IPS DF 6.9 (cell line): ENCODE measurements at regions not wholly inside any gene's neighbourhood (a gene's known extent, or its start where the extent isn't known, plus 50 kb on each side); places are given as distances from the start of the nearest gene placed in this dataset.

Experiments used
- DNase-seq: peaks from one replicate; pipeline ENCODE4 v3.0.0-alpha.2; 2013; ENCODE audit warnings: low read depth, low spot score
- H3K27ac ChIP-seq: one replicate; pipeline ENCODE4 v1.5.1; 2013; ENCODE audit warnings: low read length, control low read depth
- H3K27me3 ChIP-seq: 2 replicates; pipeline ENCODE4 v1.6.1; 2013; ENCODE audit warnings: mild to moderate bottlenecking, low read length; ENCODE audit not compliant: control insufficient read depth, insufficient read depth
- H3K36me3 ChIP-seq: 2 replicates; pipeline ENCODE4 v1.6.1; 2013; ENCODE audit warnings: low read length; ENCODE audit not compliant: control insufficient read depth, insufficient read depth
- H3K4me1 ChIP-seq: 2 replicates; pipeline ENCODE4 v1.6.1; 2013; ENCODE audit warnings: low read length; ENCODE audit not compliant: control insufficient read depth, insufficient read depth
- H3K4me3 ChIP-seq: 2 replicates; pipeline ENCODE4 v1.5.1; 2013; ENCODE audit warnings: mild to moderate bottlenecking, low read length
- H3K9me3 ChIP-seq: 2 replicates; pipeline ENCODE4 v1.6.1; 2013; ENCODE audit warnings: low read length, inconsistent platforms; ENCODE audit not compliant: control insufficient read depth, insufficient read depth
- whole genome bisulfite sequencing: extraction: QIAGEN DNeasy Blood & Tissue Kit; methylation state at CpG from one replicate; pipeline ENCODE4 v1.1.7; 2013; ENCODE audit warnings: mixed read lengths, missing lambda C conversion rate; ENCODE audit not compliant: insufficient read length, insufficient coverage; 5-methylcytosine and 5-hydroxymethylcytosine counted together

DNA sequence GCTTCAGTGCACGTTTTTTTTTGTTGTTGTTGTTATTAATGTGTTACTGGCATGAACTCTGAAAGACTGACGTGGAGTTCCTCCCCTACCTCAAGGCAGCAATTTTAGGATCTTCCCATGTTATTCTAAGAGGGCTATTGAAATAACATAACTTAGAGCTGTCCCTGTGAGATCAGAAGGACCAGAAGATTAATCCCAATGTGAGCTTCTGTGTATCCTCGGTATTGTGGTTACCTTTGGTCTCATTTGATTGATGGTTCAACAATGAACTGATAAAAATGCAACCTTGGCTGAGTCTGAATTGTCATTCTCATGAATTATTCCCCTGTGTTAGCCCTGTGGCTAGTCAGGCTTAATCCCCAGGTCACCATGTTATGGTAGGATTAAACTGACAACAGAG lies 394.1 kb downstream of the TRIB2 start:
- Histone ChIP-seq H3K27ac (no peak overlapping the region), H3K4me3 (no peak overlapping the region), H3K36me3 (no peaks in the 10 kb centered on the region), H3K27me3 (no peaks in the 10 kb centered on the region), H3K4me1 (no peaks in the 10 kb centered on the region), H3K9me3 (no peaks in the 10 kb centered on the region)
- WGBS = no CpG with 5 or more reads among the region's 3 CpGs
- DNase-seq = no peak

DNA sequence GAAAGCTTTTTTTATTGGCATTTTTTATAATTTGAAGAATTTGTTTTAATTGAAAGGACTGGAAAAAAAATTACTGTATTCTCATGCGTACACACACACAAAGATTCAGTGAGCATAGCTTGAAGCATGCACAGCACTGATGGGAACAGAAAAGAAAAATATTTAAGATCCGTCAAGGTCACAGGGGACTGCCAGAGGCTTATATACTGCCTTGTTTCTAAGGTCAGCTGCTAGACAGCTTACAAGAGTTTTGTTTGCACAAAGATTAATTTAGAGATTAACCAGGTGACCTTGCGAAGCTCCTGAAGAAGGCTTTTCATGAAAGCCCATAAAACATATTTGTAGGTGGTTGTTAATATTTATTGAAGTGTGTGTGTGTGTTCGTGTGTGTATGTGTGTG lies 396.3 kb downstream of the TRIB2 start:
- no peaks in the 10 kb centered on the region for H3K4me1 ChIP-seq
- H3K27ac ChIP-seq = no peak overlapping the region
- H3K4me3 ChIP-seq = no peak overlapping the region
- no peak for DNase-seq
- H3K27me3 ChIP-seq = no peaks in the 10 kb centered on the region
- H3K36me3 ChIP-seq = no peaks in the 10 kb centered on the region
- no CpG with 5 or more reads among the region's 4 CpGs for WGBS
- no peaks in the 10 kb centered on the region for H3K9me3 ChIP-seq

DNA sequence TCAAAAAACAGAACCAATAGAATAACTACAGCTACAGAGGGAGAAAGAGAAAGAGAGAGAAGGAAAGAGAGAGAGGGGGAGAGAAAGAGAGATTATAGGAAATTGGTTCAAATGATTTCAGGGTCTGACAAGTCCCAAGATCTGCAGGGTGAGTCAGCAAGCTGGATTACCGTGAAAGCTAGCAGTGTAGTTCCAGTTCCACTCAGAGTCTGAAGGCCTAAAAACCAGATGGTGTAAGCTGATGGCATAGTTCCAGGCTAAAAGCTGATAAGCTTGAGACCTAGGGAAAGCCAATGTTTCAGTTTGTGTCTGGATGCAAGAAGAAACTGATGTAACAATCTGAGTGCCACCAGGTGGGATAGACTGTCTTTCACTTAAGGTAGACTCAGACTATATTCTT lies 397.7 kb downstream of the TRIB2 start:
- no peaks in the 10 kb centered on the region for H3K36me3 ChIP-seq
- no peaks in the 10 kb centered on the region for H3K4me1 ChIP-seq
- no peaks in the 10 kb centered on the region for H3K9me3 ChIP-seq
- no CpG with 5 or more reads among the region's 1 CpG for WGBS
- no peak for DNase-seq
- H3K4me3 ChIP-seq = no peak overlapping the region
- no peaks in the 10 kb centered on the region for H3K27me3 ChIP-seq
- no peak overlapping the region for H3K27ac ChIP-seq

DNA sequence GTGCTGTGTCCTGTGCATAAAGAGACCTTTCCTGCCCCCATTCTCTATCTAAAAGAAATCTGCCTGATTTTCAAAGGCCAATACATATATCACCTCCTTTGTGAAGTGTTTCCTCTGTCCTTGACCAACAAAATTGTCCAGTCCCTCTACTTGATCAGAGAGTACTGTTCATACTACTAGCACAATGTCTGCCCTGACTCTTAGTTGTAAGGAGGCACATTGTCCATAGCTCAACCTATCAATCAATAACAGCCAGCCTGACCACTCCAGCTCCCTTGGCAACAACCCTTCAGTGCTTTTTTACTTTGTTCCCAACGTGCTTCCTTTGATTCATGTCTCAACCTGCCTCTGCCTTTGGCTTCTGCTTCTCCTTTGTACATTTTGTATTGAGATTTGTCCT lies 398.9 kb downstream of the TRIB2 start:
- DNase-seq = no peak
- H3K36me3 ChIP-seq = no peaks in the 10 kb centered on the region
- no CpG with 5 or more reads among the region's 1 CpG for WGBS
- no peak overlapping the region for H3K27ac ChIP-seq
- no peaks in the 10 kb centered on the region for H3K9me3 ChIP-seq
- H3K4me1 ChIP-seq = no peaks in the 10 kb centered on the region
- H3K4me3 ChIP-seq = no peak overlapping the region
- H3K27me3 ChIP-seq = no peaks in the 10 kb centered on the region

DNA sequence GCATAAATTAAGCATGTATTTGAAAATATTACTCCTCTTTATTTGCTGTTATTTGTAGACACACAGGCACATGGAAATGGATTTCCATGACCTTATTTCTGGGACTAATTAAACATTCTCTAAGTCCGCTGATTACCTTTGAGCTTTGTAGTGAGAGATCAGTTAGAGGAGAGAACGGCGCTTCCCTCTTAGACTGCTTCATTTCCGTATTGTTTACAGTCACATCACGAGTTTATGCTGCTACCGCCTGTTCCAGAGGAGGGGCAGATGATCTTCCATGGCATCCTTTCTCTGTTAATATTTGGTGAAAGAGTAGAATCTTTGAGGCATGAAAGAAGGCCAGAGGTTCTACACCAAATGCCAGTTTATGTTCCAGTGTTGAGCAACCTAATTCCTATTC lies 404.4 kb downstream of the TRIB2 start:
- H3K4me1 ChIP-seq = no peaks in the 10 kb centered on the region

DNA sequence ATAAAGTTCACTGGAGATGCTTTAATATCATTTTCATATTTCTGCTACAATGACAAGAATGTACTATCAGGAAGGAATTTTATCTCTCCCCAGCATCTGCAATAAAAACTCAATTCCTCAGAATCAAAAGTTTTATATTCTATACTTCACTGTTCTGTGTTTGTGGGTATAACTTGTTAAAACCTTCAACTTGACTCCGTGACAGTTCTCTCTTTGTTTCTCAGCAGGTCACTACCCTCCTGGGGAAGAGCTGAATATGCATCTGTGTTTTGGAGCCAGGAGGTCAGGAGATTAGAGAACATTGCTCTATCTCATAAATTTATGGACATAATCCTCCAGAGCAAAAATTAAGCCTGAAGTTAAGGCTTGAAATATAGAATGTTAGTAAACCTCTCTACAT lies 411.4 kb downstream of the TRIB2 start:
- Histone ChIP-seq H3K4me3 (no peak overlapping the region), H3K27me3 (no peaks in the 10 kb centered on the region), H3K36me3 (no peaks in the 10 kb centered on the region), H3K9me3 (0 out of 2 replicates have a peak, but pooled peaks cover 1% of the 10 kb centered on the region), H3K27ac (no peak overlapping the region), H3K4me1 (no peaks in the 10 kb centered on the region)
- DNase-seq = no peak
- no CpG with 5 or more reads among the region's 1 CpG for whole genome bisulfite sequencing

More for the DNA sequence above, 404.4 kb downstream of the TRIB2 start:
- no peak overlapping the region for H3K4me3 ChIP-seq
- no peaks in the 10 kb centered on the region for H3K9me3 ChIP-seq
- no peaks in the 10 kb centered on the region for H3K27me3 ChIP-seq
- no peaks in the 10 kb centered on the region for H3K36me3 ChIP-seq
- DNase-seq = no peak
- no CpG with 5 or more reads among the region's 6 CpGs for WGBS
- H3K27ac ChIP-seq = no peak overlapping the region

DNA sequence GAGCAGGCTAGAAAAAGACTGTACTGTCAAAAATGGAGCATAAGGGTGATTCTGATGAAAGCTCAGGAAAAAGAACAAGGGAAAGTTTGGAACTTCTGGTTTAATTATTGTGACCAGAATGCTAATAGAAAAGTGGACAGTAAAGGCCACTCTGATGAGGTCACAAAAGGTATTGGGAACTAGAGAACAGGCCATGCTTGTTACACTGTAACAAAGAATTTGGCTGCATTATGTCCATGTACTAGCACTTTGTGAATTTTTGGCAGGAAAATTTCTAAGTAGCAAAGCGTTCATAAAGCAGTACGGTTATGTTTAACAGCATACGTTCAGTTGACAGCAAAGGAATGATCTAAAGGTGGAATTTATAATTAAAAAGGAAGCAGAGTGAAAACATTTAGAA lies 418.6 kb downstream of the TRIB2 start:
- H3K9me3 ChIP-seq = 0 out of 2 replicates have a peak, but pooled peaks cover under 1% of the 10 kb centered on the region
- H3K36me3 ChIP-seq = no peaks in the 10 kb centered on the region
- no peaks in the 10 kb centered on the region for H3K27me3 ChIP-seq
- H3K27ac ChIP-seq = no peak overlapping the region
- no peaks in the 10 kb centered on the region for H3K4me1 ChIP-seq
- WGBS = no CpG with 5 or more reads among the region's 3 CpGs
- DNase-seq = no peak
- no peak overlapping the region for H3K4me3 ChIP-seq

DNA sequence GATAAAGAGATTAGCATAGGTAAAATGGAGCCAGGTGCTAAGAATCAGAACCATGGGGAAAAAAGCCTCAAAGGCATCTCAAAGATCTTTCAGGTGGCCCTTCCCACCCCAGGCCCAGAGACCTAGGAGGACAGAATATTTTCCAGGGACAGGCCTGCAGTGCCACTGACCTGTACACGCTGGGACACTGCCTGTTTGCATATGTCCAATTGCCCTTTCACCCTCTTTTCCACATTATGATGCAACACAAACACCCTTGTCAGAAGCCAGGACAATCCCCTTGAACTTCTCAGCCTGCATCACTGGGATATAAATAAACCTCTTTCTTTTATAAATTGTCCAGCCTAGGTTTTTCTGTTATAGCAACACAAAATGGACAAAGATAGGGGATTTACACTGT lies 419.1 kb downstream of the TRIB2 start:
- no CpG with 5 or more reads among the region's 1 CpG for WGBS
- no peaks in the 10 kb centered on the region for H3K36me3 ChIP-seq

DNA sequence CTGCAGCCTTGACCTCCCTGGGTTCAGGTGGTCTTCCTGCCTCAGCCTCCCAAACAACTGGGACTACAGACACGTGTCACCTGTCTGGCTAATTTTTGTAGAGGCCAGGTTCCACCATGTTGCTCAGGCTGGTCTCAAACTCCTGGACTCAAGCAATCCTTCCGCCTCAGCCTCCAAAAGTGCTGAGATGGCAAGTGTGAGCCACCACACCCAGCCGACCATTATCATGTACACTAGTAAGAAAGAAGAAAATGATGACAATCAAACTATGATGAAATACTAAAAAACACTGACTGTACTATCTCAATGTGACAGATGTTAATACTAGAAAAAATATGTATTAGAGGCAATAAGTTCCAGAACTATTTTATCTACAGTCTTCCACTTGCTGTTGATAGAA lies 420.9 kb downstream of the TRIB2 start:
- DNase-seq = no peak
- Histone ChIP-seq H3K27ac (no peak overlapping the region), H3K27me3 (no peaks in the 10 kb centered on the region), H3K4me3 (no peak overlapping the region), H3K4me1 (no peaks in the 10 kb centered on the region), H3K36me3 (no peaks in the 10 kb centered on the region), H3K9me3 (no peaks in the 10 kb centered on the region)
- no CpG with 5 or more reads among the region's 3 CpGs for WGBS

More for the DNA sequence above, 419.1 kb downstream of the TRIB2 start:
- Histone ChIP-seq H3K4me3 (no peak overlapping the region), H3K27me3 (no peaks in the 10 kb centered on the region), H3K9me3 (no peaks in the 10 kb centered on the region), H3K4me1 (no peaks in the 10 kb centered on the region), H3K27ac (no peak overlapping the region)
- DNase-seq = no peak

DNA sequence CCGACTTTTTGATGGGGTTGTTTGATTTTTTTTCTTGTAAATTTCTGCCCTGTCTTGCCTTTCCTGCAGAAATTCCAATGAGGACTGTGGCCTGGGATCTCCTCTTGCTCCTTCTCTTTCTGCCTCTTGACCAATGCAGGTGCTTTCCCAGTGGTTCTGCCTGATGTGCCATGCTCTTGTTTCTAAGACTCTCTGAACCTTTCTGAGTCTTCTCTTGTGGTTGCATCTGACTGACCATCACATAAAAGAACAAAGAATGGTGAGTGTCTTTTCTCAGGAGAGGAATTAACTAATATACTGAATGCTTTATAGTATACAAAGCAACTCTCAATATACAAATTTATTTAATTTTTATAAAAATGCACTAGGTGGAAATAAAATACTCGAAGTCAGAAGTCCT lies 424.6 kb downstream of the TRIB2 start:
- Histone ChIP-seq H3K4me1 (no peaks in the 10 kb centered on the region), H3K27ac (no peak overlapping the region), H3K4me3 (no peak overlapping the region), H3K27me3 (no peaks in the 10 kb centered on the region), H3K36me3 (no peaks in the 10 kb centered on the region), H3K9me3 (no peaks in the 10 kb centered on the region)
- DNase-seq = no peak
- no CpG with 5 or more reads among the region's 2 CpGs for WGBS

DNA sequence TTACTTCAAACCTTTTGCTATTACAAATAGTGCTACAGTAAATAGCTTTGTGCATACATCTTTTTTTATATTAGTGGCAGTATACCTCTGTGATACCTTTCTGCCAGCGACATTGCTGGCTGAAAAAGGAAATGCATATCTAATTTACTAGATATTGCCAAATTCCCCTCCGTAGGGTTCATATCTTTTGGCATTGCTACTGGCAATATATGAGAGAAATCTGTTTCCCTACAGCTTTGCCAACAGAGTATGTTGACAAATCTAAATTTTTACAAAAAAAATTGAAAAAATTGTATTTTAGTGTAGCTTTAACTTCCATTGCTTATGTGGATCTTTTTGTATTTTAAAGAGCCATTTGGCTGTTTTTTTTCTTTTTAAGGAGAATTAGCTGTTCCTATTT lies 426.7 kb downstream of the TRIB2 start:
- Histone ChIP-seq H3K4me3 (no peak overlapping the region), H3K27ac (no peak overlapping the region), H3K36me3 (no peaks in the 10 kb centered on the region), H3K27me3 (no peaks in the 10 kb centered on the region), H3K9me3 (no peaks in the 10 kb centered on the region), H3K4me1 (no peaks in the 10 kb centered on the region)
- DNase-seq = no peak
- WGBS = no CpG with 5 or more reads among the region's 2 CpGs
